ENCODE measurements at regions not wholly inside any gene's neighbourhood (a gene's known extent, or its start where the extent isn't known, plus 50 kb on each side); places are given as distances from the start of the nearest gene placed in this dataset.

- Histone ChIP-seq H3K27me3 (ENCODE audit: insufficient read depth, low read length) (no peaks in the 10 kb centered on the region), H2AK5ac (ENCODE audit: insufficient read length, low read length) (no peak overlapping the region), H3K9me3 (ENCODE audit: control insufficient read depth, low read depth, low read length) (no peaks in the 10 kb centered on the region), H2BK15ac (ENCODE audit: low read depth, low read length) (no peak overlapping the region), H4K20me1 (ENCODE audit: control insufficient read depth, insufficient read depth, insufficient read length) (no peaks in the 10 kb centered on the region), H3T11ph (ENCODE audit: low read length) (no peak overlapping the region), H2BK120ac (ENCODE audit: low read depth, low read length, poor library complexity, severe bottlenecking) (no peak overlapping the region), H3K23ac (ENCODE audit: insufficient read length, low read depth, low read length) (no peak overlapping the region), H3K79me1 (ENCODE audit: insufficient read depth, low read depth, low read length, poor library complexity, severe bottlenecking) (no peaks in the 10 kb centered on the region), H2BK5ac (ENCODE audit: insufficient read length, low read length) (no peak overlapping the region), H3K4ac (ENCODE audit: low read depth, low read length) (no peak overlapping the region), H3K27ac (ENCODE audit: insufficient read length, low read depth, low read length) (no peak overlapping the region), H3K9ac (ENCODE audit: extremely low read depth, insufficient read length, low read length) (no peak overlapping the region), H2BK12ac (ENCODE audit: insufficient read length, low read depth, low read length) (no peak overlapping the region), H2AFZ (ENCODE audit: low read length) (no peak overlapping the region), H3K4me2 (ENCODE audit: insufficient read depth, insufficient read length, low read length) (no peak overlapping the region), H2BK20ac (ENCODE audit: low read depth, low read length, poor library complexity, severe bottlenecking) (no peak overlapping the region), H4K91ac (ENCODE audit: insufficient read length, low read depth, low read length) (no peak overlapping the region), H3K4me1 (ENCODE audit: insufficient read depth, low read length) (no peaks in the 10 kb centered on the region; the same call in 1 of the 2 replicates), H4K8ac (replicated peaks; ENCODE audit: insufficient read length, low read depth, low read length) (no peak overlapping the region), H3K14ac (ENCODE audit: insufficient read depth, low read length) (no peak overlapping the region), H3K23me2 (ENCODE audit: insufficient read length, low read depth, low read length, poor library complexity, severe bottlenecking) (no peaks in the 10 kb centered on the region), H3K79me2 (ENCODE audit: insufficient read depth, low read length) (no peaks in the 10 kb centered on the region), H3K18ac (ENCODE audit: insufficient read length, low read depth, low read length) (no peak overlapping the region), H3K56ac (ENCODE audit: insufficient read length, low read depth, low read length) (no peak overlapping the region), H4K5ac (ENCODE audit: insufficient read length, low read depth, low read length) (no peak overlapping the region)
- TF ChIP-seq CTCF (conservative IDR thresholded peaks at IDR 0.05), result no peak
- DNase-seq, result no peak
- H3K4me3 Mint-ChIP-seq, result no peak overlapping the region
- H3K27me3 Mint-ChIP-seq (ENCODE audit: low read depth), result no peaks in the 10 kb centered on the region
- H3K36me3 Mint-ChIP-seq (ENCODE audit: insufficient read depth in 1 of 3, low read depth in 3 of 3), result no peaks in the 10 kb centered on the region
- no CpG with 5 or more reads among the region's 2 CpGs for WGBS (ENCODE audit: extremely low coverage, insufficient read length, low lambda C conversion rate)
- no peaks in the 10 kb centered on the region for H3K9me3 Mint-ChIP-seq
- peaks cover 9 to 12% of the 10 kb centered on the region in 2 experiments for H3K4me1 Mint-ChIP-seq
- no peak overlapping the region for H3K27ac Mint-ChIP-seq
Measured at GRCh38 chr7:133165001-133165400, 83.1 kb upstream of the CHCHD3 start.
